Thyroid gland (tissue), 4 donors: ENCODE measurements at regions not wholly inside any gene's neighbourhood (a gene's known extent, or its start where the extent isn't known, plus 50 kb on each side); places are given as distances from the start of the nearest gene placed in this dataset.

Experiments used
- DNase-seq, 2 donors: peaks; one replicate each; pipeline ENCODE4 v3.0.0-alpha.2; 2019
- H3K27ac ChIP-seq, 3 donors: fragments of 200-600 bp; sonication (generic); 1 replicate in 2 of 3; 2 replicates in 1 of 3; pipeline ENCODE4 v1.5.1; 2016 to 2019; ENCODE audit warnings: mild to moderate bottlenecking in 1 of 3, moderate library complexity in 1 of 3
- H3K27me3 ChIP-seq: fragments of 200-600 bp; sonication (generic); one replicate; pipeline ENCODE4 v1.5.1; 2019
- H3K36me3 ChIP-seq, 2 donors: fragments of 200-600 bp; sonication (generic); one replicate each; pipeline ENCODE4 v1.5.1; 2016 to 2019
- H3K4me1 ChIP-seq, 2 donors: fragments of 200-600 bp; sonication (generic); one replicate each; pipeline ENCODE4 v1.5.1; 2017 to 2019
- H3K4me3 ChIP-seq, 3 donors: fragments of 200-600 bp; sonication (generic); replicated peaks in 1 of 3; 1 replicate in 2 of 3; 2 replicates in 1 of 3; pipeline ENCODE4 v1.5.1; 2016; ENCODE audit warnings: mild to moderate bottlenecking in 1 of 3
- H3K9me3 ChIP-seq: fragments of 200-600 bp; sonication (generic); one replicate; pipeline ENCODE4 v1.5.1; 2017
- POLR2A ChIP-seq, 2 donors: fragments of 450-650 bp; IDR thresholded peaks; one replicate each; pipeline ENCODE4 v1.6.1; 2017; ENCODE audit warnings: antibody characterized with exemption in 2 of 2, mild to moderate bottlenecking in 2 of 2, moderate library complexity in 1 of 2
- WGBS, 2 donors: methylation state at CpG; one replicate each; pipeline ENCODE4 v1.1.5; 2017; 5-methylcytosine and 5-hydroxymethylcytosine counted together
- intact Hi-C: fragments of 100-400 bp; cut with DNase I; formaldehyde crosslinking; loops from one replicate; pipeline ENCODE4 v1.15.1; 2023
- TF ChIP-seq, protein P1 (sequence below), 6 experiments: fragments of 200-600 bp in 3 of 6; fragments of 450-650 bp in 3 of 6; sonication (generic) in 3 of 6; IDR thresholded peaks; one replicate each; pipeline ENCODE4 v1.5.1; 2016 to 2019; ENCODE audit warnings: antibody characterized with exemption in 6 of 6, mild to moderate bottlenecking in 2 of 6, inconsistent platforms in 1 of 6, moderate library complexity in 1 of 6

DNA sequence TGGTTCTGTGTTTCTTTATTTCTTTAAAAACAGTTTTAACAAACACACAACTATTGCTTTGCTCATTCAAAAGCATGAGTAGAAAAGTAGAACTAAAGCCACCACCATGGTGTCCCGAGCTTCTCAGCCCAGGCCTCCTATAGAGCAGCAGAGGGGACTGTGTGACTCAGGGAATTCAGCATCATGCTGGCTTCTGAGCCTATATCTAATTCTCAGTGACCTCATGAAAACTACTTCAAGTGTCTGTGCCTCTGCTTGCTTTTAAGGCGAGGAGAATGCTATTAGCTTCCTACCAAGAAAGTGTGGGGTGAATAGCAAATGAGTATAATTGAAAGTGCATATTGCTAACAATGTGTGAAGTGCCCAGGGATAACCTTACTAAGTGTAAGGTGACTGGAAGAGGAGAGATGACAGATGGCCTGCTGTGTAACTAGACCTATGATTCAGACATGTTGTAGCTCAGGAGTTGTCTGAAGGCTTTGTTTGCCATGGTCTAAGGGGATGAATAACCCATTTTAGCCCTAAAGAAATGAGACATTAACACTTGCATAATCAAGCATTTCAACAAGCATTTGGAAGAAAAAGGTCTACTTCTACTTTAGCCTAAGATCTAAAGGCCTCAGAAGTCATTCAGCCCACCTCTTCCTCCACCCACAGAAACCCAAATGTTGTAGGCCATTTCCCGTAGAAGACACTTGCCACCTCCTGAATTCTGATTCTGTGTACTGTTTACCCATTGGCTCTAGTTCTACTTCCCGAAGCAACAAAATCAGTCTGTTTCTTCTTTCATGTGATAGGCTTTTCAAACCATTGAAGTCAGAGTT, 121.5 kb upstream of the ARG1 start:
- no peak overlapping the region for H3K4me3 ChIP-seq
- intact Hi-C loops = no loop called here
- H3K9me3 ChIP-seq = no peaks in the 10 kb centered on the region
- H3K27me3 ChIP-seq = no peaks in the 10 kb centered on the region
- no peaks in the 10 kb centered on the region for H3K4me1 ChIP-seq
- no peak for DNase-seq
- no peaks in the 10 kb centered on the region for H3K36me3 ChIP-seq
- H3K27ac ChIP-seq = no peak overlapping the region
- TF ChIP-seq POLR2A (IDR thresholded peaks at IDR 0.05) = no peak
- TF ChIP-seq, protein P1, sequence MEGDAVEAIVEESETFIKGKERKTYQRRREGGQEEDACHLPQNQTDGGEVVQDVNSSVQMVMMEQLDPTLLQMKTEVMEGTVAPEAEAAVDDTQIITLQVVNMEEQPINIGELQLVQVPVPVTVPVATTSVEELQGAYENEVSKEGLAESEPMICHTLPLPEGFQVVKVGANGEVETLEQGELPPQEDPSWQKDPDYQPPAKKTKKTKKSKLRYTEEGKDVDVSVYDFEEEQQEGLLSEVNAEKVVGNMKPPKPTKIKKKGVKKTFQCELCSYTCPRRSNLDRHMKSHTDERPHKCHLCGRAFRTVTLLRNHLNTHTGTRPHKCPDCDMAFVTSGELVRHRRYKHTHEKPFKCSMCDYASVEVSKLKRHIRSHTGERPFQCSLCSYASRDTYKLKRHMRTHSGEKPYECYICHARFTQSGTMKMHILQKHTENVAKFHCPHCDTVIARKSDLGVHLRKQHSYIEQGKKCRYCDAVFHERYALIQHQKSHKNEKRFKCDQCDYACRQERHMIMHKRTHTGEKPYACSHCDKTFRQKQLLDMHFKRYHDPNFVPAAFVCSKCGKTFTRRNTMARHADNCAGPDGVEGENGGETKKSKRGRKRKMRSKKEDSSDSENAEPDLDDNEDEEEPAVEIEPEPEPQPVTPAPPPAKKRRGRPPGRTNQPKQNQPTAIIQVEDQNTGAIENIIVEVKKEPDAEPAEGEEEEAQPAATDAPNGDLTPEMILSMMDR (IDR thresholded peaks at IDR 0.05) = no peak
- 79 to 86% methylated on average over 4 of the region's 4 CpGs for WGBS, 2 donors

DNA sequence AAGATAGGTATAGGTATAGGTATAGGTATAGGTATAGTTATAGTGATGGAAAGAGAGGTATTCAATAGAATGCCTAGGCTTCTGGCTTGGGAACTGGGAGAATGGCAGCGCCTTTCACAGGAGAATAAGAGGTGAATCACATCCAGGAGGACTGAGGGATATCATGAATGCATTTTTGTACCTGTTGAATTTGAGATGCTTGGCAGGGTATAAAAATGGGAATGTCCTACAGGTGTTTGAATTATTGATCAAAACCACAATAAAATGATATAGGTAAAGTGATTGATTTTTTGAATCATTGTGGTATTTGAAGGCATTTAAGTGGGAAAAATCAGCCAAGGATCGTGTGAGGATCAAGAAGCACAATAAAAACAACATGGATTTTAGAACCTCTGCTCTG, 119.2 kb upstream of the ARG1 start:
- Histone ChIP-seq H3K27me3 (no peaks in the 10 kb centered on the region), H3K4me3 (no peak overlapping the region), H3K4me1 (no peaks in the 10 kb centered on the region), H3K27ac (no peak overlapping the region), H3K36me3 (no peaks in the 10 kb centered on the region), H3K9me3 (no peaks in the 10 kb centered on the region)
- intact Hi-C loops = no loop called here
- no peak for DNase-seq
- no peak for TF ChIP-seq POLR2A (IDR thresholded peaks at IDR 0.05)
- TF ChIP-seq, protein P1 (IDR thresholded peaks at IDR 0.05) = no peak
- WGBS, 2 donors = 37 to 38% methylated on average over 2 of the region's 2 CpGs

DNA sequence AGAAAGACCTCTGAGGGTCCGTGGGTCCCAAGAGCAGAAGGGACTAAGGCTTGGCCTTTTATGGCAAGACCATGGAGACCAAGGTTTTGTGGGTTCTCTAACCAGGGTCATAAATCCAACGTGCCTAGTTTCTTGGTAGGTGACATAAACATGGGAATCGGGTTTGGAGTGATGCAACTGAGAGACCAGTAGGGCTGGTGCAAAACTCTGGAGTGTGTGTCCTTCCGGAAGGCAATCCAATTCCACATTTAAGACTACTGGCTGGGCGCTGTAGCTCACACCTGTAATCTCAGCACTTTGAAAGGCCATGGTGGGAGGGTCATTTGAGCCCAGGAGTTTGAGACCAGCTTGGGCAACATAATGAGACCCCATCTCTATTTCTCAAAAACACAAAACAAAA, 116.5 kb upstream of the ARG1 start:
- intact Hi-C loops = no loop called here
- Histone ChIP-seq H3K4me1 (no peaks in the 10 kb centered on the region), H3K36me3 (no peaks in the 10 kb centered on the region), H3K9me3 (no peaks in the 10 kb centered on the region), H3K4me3 (no peak overlapping the region), H3K27ac (no peak overlapping the region), H3K27me3 (no peaks in the 10 kb centered on the region)
- no peak for DNase-seq
- no peak for TF ChIP-seq POLR2A (IDR thresholded peaks at IDR 0.05)
- TF ChIP-seq, protein P1 (IDR thresholded peaks at IDR 0.05) = no peak
- 82 to 84% methylated on average over 5 of the region's 5 CpGs for WGBS, 2 donors

DNA sequence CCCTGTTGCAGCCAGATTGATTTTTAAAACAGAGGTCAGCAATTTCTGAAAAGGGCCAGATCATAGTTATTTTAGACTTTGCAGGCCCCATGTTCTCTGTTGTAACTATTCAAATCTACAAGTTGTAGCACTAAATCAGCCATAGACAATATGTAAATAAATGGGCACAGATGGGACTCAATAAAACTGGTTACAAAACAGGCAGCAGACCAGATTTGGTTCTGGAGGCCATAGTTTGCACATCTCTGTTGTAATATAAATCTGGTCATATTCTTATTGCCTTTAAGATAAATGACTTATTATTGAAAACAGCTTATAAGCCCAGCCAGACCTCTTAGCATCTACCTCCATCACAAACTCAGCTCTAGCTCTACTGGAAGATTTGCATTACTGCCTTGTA, 114.0 kb upstream of the ARG1 start:
- intact Hi-C loops = no loop called here
- Histone ChIP-seq H3K9me3 (no peaks in the 10 kb centered on the region), H3K4me1 (no peaks in the 10 kb centered on the region), H3K27ac (no peak overlapping the region), H3K27me3 (no peaks in the 10 kb centered on the region), H3K4me3 (no peak overlapping the region), H3K36me3 (no peaks in the 10 kb centered on the region)
- TF ChIP-seq, protein P1 (IDR thresholded peaks at IDR 0.05) = no peak
- TF ChIP-seq POLR2A (IDR thresholded peaks at IDR 0.05) = no peak
- no peak for DNase-seq

DNA sequence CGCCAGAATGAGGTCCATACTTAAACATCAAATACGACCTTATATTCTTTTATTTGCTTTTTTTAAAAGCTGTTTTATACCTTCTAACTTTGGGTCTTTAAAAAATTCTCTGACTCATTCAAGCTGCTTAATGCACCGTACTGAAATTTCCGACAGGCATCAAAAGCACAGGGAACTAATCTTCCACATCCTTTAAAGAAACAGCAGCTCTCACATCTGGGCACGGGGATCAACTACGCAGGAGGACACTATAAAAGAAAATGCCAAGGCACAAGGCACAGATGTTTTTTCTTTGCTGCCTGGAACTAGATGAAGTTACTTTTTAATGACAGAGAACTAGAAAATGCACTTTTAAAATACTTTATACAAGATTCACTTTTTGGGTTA, 112.4 kb upstream of the ARG1 start:
- TF ChIP-seq, protein P1 (IDR thresholded peaks at IDR 0.05) = no peak
- TF ChIP-seq POLR2A (IDR thresholded peaks at IDR 0.05) = no peak
- H3K27me3 ChIP-seq = no peaks in the 10 kb centered on the region
- H3K36me3 ChIP-seq = no peaks in the 10 kb centered on the region
- 59 to 64% methylated on average over 6 of the region's 6 CpGs for WGBS, 2 donors
- no peak for DNase-seq
- no peak overlapping the region for H3K27ac ChIP-seq
- no peaks in the 10 kb centered on the region for H3K9me3 ChIP-seq
- intact Hi-C loops = no loop called here
- H3K4me3 ChIP-seq = no peak overlapping the region
- H3K4me1 ChIP-seq = no peaks in the 10 kb centered on the region
